NT2/D1 (cell line): ENCODE measurements at regions not wholly inside any gene's neighbourhood (a gene's known extent, or its start where the extent isn't known, plus 50 kb on each side); places are given as distances from the start of the nearest gene placed in this dataset.

Experiments used
- SUZ12 ChIP-seq: IDR thresholded peaks from 2 replicates; pipeline ENCODE4 v1.6.1; 2011; ENCODE audit not compliant: insufficient read length, insufficient read depth; ENCODE audit errors: extremely low read depth
- YY1 ChIP-seq: IDR thresholded peaks from 2 replicates; pipeline ENCODE4 v1.6.1; 2011; ENCODE audit not compliant: insufficient read length, insufficient read depth
- ZNF274 ChIP-seq: IDR thresholded peaks from 2 replicates; pipeline ENCODE4 v1.6.1; 2011; ENCODE audit warnings: mild to moderate bottlenecking, low read depth, low read length

- no peak for TF ChIP-seq ZNF274
- no peak for TF ChIP-seq YY1
- no peak for TF ChIP-seq SUZ12
Observed at GRCh38 chr17:72250206-72250605, 129.4 kb downstream of the SOX9 start.
